ENCODE measurements at regions not wholly inside any gene's neighbourhood (a gene's known extent, or its start where the extent isn't known, plus 50 kb on each side); places are given as distances from the start of the nearest gene placed in this dataset.

DNA sequence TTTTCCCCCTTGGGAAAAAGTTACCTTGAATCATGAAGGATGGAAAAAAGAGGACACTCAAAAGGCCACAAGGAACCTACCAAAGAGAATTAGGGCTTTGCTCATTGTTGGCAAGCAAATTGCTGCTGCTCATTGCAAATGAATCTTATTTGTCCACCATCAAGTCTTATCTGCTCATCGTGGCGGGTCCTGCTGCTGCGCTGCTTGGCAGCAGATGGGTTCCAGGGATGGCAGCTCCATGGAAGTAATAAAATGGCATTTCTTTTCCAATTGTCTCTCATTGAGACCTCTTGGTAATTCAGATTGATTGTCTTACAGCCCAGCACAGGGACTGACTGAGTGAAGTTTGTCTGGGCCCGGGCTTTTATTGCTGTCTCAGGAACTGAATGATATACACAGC lies 118.7 kb downstream of the MRM1 start:
- no peaks in the 10 kb centered on the region for H3K27me3 ChIP-seq (ENCODE audit: low read depth, low read length)
- H3K27ac ChIP-seq (ENCODE audit: low read length) = no peak overlapping the region
- H3K4me1 ChIP-seq (ENCODE audit: control insufficient read depth in 1 of 2, insufficient read depth in 2 of 2, low read length in 2 of 2) = peaks cover 0 to 11% of the 10 kb centered on the region in 2 donors
- H3K9me3 ChIP-seq (ENCODE audit: control insufficient read depth in 1 of 2, low read length in 2 of 2) = no peaks in the 10 kb centered on the region
- H3K4me3 ChIP-seq (ENCODE audit: low read depth in 1 of 2, low read length in 2 of 2) = no peak overlapping the region
- no peaks in the 10 kb centered on the region for H3K36me3 ChIP-seq (ENCODE audit: control insufficient read depth in 1 of 2, insufficient read depth in 2 of 2, low read length in 2 of 2)

DNA sequence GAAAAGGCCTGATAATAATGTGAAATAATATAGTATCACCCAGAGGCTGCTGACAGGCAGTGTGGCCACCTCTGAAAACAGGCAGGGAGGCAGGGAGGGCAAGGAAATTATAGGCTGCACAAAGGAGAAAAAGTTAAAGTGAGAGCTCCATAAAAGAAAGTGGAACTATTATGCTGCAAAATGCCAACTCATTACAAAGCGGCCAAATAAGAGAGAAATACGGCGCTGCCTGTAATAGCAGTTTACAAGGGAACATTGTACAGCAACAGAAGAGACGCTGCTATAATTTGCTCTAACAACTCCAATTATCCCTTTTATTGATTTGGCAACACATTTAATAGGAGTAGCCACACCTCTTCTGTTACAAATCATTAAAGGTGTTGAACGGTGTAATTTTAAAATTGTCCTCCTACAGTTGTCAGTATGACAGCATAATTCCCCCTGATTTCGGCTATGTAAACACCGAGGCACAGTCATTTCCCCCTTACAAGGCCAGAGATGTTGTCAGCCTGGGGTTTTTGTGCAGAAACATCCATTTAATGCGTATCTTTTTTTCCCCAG lies 120.3 kb downstream of the MRM1 start:
- H3K9me3 ChIP-seq (ENCODE audit: control insufficient read depth in 1 of 2, low read length in 2 of 2) = no peaks in the 10 kb centered on the region
- H3K27ac ChIP-seq (ENCODE audit: low read length) = no peak overlapping the region
- H3K27me3 ChIP-seq (ENCODE audit: low read depth, low read length) = no peaks in the 10 kb centered on the region
- H3K4me1 ChIP-seq (ENCODE audit: control insufficient read depth in 1 of 2, insufficient read depth in 2 of 2, low read length in 2 of 2) = peaks cover 0 to 11% of the 10 kb centered on the region in 2 donors
- no peaks in the 10 kb centered on the region for H3K36me3 ChIP-seq (ENCODE audit: control insufficient read depth in 1 of 2, insufficient read depth in 2 of 2, low read length in 2 of 2)
- H3K4me3 ChIP-seq (ENCODE audit: low read depth in 1 of 2, low read length in 2 of 2) = peak overlapping the region; percentile 53 to 64

- no peak overlapping the region for H3K27ac ChIP-seq (ENCODE audit: low read length)
- no peaks in the 10 kb centered on the region for H3K27me3 ChIP-seq (ENCODE audit: low read depth, low read length)
- H3K4me3 ChIP-seq (ENCODE audit: low read depth in 1 of 2, low read length in 2 of 2) = peak overlapping the region; percentile 53 to 64
These were observed 120.9 kb downstream of the MRM1 start for GRCh38 chr17:36722121-36722902.

DNA sequence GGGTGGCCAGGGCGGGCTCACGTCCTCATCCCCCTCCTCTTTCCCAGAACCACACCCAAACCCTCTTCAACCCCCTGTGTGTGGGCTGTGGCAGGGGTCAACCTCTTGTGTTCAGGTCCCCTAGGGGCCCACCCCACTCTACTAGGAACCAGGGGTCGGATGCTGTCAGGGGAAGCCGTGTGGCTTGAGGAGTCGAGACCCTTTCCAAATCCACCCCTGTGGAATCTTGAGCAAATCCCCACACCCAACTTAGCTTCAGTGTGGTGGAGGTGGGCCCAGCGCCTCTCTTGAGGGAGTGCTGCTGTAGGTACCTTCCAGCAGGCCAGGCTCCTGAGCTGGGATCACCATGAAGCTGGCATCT lies 121.5 kb downstream of the MRM1 start:
- Histone ChIP-seq H3K27me3 (ENCODE audit: low read depth, low read length) (no peaks in the 10 kb centered on the region), H3K4me3 (ENCODE audit: low read depth in 1 of 2, low read length in 2 of 2) (peak overlapping the region in 1 of 2 donors; percentile 64), H3K27ac (ENCODE audit: low read length) (no peak overlapping the region), H3K4me1 (ENCODE audit: control insufficient read depth in 1 of 2, insufficient read depth in 2 of 2, low read length in 2 of 2) (peaks cover 0 to 11% of the 10 kb centered on the region in 2 donors), H3K36me3 (ENCODE audit: control insufficient read depth in 1 of 2, insufficient read depth in 2 of 2, low read length in 2 of 2) (no peaks in the 10 kb centered on the region), H3K9me3 (ENCODE audit: control insufficient read depth in 1 of 2, low read length in 2 of 2) (no peaks in the 10 kb centered on the region)

More at GRCh38 chr17:36722121-36722902, 120.9 kb downstream of the MRM1 start:
- Histone ChIP-seq H3K9me3 (ENCODE audit: control insufficient read depth in 1 of 2, low read length in 2 of 2) (no peaks in the 10 kb centered on the region), H3K36me3 (ENCODE audit: control insufficient read depth in 1 of 2, insufficient read depth in 2 of 2, low read length in 2 of 2) (no peaks in the 10 kb centered on the region), H3K4me1 (ENCODE audit: control insufficient read depth in 1 of 2, insufficient read depth in 2 of 2, low read length in 2 of 2) (peaks cover 0 to 11% of the 10 kb centered on the region in 2 donors)

- H3K27ac ChIP-seq (ENCODE audit: low read length) = no peak overlapping the region
- no peaks in the 10 kb centered on the region for H3K27me3 ChIP-seq (ENCODE audit: low read depth, low read length)
- H3K4me3 ChIP-seq (ENCODE audit: low read depth in 1 of 2, low read length in 2 of 2) = no peak overlapping the region
- H3K4me1 ChIP-seq (ENCODE audit: control insufficient read depth in 1 of 2, insufficient read depth in 2 of 2, low read length in 2 of 2) = peaks cover 0 to 12% of the 10 kb centered on the region in 2 donors
- H3K36me3 ChIP-seq (ENCODE audit: control insufficient read depth in 1 of 2, insufficient read depth in 2 of 2, low read length in 2 of 2) = no peaks in the 10 kb centered on the region
- H3K9me3 ChIP-seq (ENCODE audit: control insufficient read depth in 1 of 2, low read length in 2 of 2) = no peaks in the 10 kb centered on the region
These were observed 122.2 kb downstream of the MRM1 start for GRCh38 chr17:36723459-36724025.

GRCh38 chr17:36726199-36726598 lies 124.8 kb downstream of the MRM1 start:
- Histone ChIP-seq H3K4me3 (ENCODE audit: low read depth in 1 of 2, low read length in 2 of 2) (no peak overlapping the region), H3K9me3 (ENCODE audit: control insufficient read depth in 1 of 2, low read length in 2 of 2) (no peaks in the 10 kb centered on the region), H3K4me1 (ENCODE audit: control insufficient read depth in 1 of 2, insufficient read depth in 2 of 2, low read length in 2 of 2) (peaks cover 0 to 15% of the 10 kb centered on the region in 2 donors), H3K36me3 (ENCODE audit: control insufficient read depth in 1 of 2, insufficient read depth in 2 of 2, low read length in 2 of 2) (no peaks in the 10 kb centered on the region), H3K27ac (ENCODE audit: low read length) (no peak overlapping the region), H3K27me3 (ENCODE audit: low read depth, low read length) (peaks cover 14% of the 10 kb centered on the region)

DNA sequence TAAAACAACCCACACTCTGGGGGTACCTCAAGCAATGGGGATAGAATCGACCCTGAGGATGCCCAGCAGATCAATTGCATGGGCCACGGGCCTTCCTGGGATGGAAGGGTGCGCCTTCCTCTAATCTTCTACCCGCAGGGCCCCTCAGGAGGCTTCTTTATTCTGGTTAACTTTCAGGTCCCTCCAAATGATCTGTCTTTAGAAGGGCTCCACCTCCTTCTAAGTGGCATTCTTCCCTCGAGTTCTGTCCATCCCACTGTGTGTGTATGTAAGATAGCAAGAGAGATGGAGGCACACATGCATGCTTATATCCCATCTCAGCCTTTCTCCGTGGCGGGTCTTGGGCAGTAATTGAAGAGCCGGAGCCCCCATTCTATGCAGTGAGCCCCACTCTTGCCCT lies 125.7 kb downstream of the MRM1 start:
- H3K27ac ChIP-seq (ENCODE audit: low read length) = no peak overlapping the region
- no peaks in the 10 kb centered on the region for H3K36me3 ChIP-seq (ENCODE audit: control insufficient read depth in 1 of 2, insufficient read depth in 2 of 2, low read length in 2 of 2)
- no peak overlapping the region for H3K4me3 ChIP-seq (ENCODE audit: low read depth in 1 of 2, low read length in 2 of 2)
- peaks cover 0 to 7% of the 10 kb centered on the region in 2 donors for H3K4me1 ChIP-seq (ENCODE audit: control insufficient read depth in 1 of 2, insufficient read depth in 2 of 2, low read length in 2 of 2)
- H3K27me3 ChIP-seq (ENCODE audit: low read depth, low read length) = peaks cover 21% of the 10 kb centered on the region
- no peaks in the 10 kb centered on the region for H3K9me3 ChIP-seq (ENCODE audit: control insufficient read depth in 1 of 2, low read length in 2 of 2)

DNA sequence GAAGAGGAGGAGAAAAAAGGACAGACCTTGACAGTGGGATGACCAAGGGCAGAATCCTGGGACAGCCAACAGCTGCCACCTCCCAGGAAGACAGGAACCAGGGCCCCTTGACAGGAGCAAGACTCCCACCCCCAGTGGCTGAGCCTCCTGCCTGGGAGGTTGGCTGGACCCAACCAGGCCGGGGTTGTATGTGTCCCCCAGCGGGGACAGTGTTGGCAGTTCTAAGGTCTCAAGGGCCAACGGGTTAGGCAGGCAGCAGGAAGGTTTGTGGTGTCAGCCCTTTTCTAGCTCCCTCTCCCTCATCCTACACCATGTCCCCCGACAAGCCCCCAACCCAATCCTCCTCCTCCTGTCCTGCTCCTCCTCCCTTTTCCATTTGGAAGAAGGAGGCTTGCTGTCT lies 126.2 kb downstream of the MRM1 start:
- Histone ChIP-seq H3K27me3 (ENCODE audit: low read depth, low read length) (peaks cover 21% of the 10 kb centered on the region), H3K4me1 (ENCODE audit: control insufficient read depth in 1 of 2, insufficient read depth in 2 of 2, low read length in 2 of 2) (peaks cover 0 to 4% of the 10 kb centered on the region in 2 donors), H3K9me3 (ENCODE audit: control insufficient read depth in 1 of 2, low read length in 2 of 2) (no peaks in the 10 kb centered on the region), H3K27ac (ENCODE audit: low read length) (no peak overlapping the region), H3K36me3 (ENCODE audit: control insufficient read depth in 1 of 2, insufficient read depth in 2 of 2, low read length in 2 of 2) (no peaks in the 10 kb centered on the region), H3K4me3 (ENCODE audit: low read depth in 1 of 2, low read length in 2 of 2) (no peak overlapping the region)

GRCh38 chr17:36728030-36728991 lies 126.9 kb downstream of the MRM1 start:
- peaks cover 0 to 4% of the 10 kb centered on the region in 2 donors for H3K4me1 ChIP-seq (ENCODE audit: control insufficient read depth in 1 of 2, insufficient read depth in 2 of 2, low read length in 2 of 2)
- no peaks in the 10 kb centered on the region for H3K9me3 ChIP-seq (ENCODE audit: control insufficient read depth in 1 of 2, low read length in 2 of 2)
- H3K4me3 ChIP-seq (ENCODE audit: low read depth in 1 of 2, low read length in 2 of 2) = no peak overlapping the region
- peaks cover 21% of the 10 kb centered on the region for H3K27me3 ChIP-seq (ENCODE audit: low read depth, low read length)
- no peaks in the 10 kb centered on the region for H3K36me3 ChIP-seq (ENCODE audit: control insufficient read depth in 1 of 2, insufficient read depth in 2 of 2, low read length in 2 of 2)
- H3K27ac ChIP-seq (ENCODE audit: low read length) = no peak overlapping the region

GRCh38 chr17:36730095-36730808 lies 128.9 kb downstream of the MRM1 start:
- H3K4me1 ChIP-seq (ENCODE audit: control insufficient read depth in 1 of 2, insufficient read depth in 2 of 2, low read length in 2 of 2) = peaks cover 0 to 4% of the 10 kb centered on the region in 2 donors
- no peaks in the 10 kb centered on the region for H3K9me3 ChIP-seq (ENCODE audit: control insufficient read depth in 1 of 2, low read length in 2 of 2)
- peaks cover 21% of the 10 kb centered on the region for H3K27me3 ChIP-seq (ENCODE audit: low read depth, low read length)
- no peaks in the 10 kb centered on the region for H3K36me3 ChIP-seq (ENCODE audit: control insufficient read depth in 1 of 2, insufficient read depth in 2 of 2, low read length in 2 of 2)
- H3K27ac ChIP-seq (ENCODE audit: low read length) = no peak overlapping the region
- H3K4me3 ChIP-seq (ENCODE audit: low read depth in 1 of 2, low read length in 2 of 2) = no peak overlapping the region

Data from muscle layer of duodenum (tissue), 2 donors.